KG1 (cell line): ENCODE measurements at regions not wholly inside any gene's neighbourhood (a gene's known extent, or its start where the extent isn't known, plus 50 kb on each side); places are given as distances from the start of the nearest gene placed in this dataset.

Experiments
- DNase-seq: peaks from one replicate; lab custom pipeline; 2025; lab: John Stamatoyannopoulos, UW

DNA sequence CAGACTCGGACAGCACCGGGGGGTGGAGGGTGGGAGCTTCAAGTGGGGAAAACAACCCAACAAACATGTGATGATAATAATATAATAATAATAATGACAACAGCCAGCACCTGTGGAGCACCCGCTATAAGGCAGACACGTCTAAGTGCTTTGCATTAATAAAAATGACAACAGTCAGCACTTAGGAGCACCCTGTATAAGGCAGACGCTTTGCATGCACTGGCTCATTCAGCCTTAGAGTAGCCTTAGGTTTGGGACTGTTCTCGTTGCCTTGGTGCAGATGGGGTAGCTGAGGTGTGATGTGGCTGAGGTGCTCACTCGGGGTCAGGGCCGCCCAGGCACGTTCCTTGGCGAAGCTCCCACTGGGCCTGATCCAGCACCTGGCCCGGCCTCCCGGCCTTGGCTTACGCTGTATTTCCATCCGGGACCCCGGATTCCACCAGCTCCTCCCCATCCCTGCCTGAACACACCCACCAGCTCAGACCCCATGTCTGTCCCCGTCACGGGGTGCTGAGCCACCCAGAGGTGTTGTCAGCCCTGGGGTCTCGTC, 144.0 kb upstream of the CIBAR2 start:
- DNase-seq: no peak

DNA sequence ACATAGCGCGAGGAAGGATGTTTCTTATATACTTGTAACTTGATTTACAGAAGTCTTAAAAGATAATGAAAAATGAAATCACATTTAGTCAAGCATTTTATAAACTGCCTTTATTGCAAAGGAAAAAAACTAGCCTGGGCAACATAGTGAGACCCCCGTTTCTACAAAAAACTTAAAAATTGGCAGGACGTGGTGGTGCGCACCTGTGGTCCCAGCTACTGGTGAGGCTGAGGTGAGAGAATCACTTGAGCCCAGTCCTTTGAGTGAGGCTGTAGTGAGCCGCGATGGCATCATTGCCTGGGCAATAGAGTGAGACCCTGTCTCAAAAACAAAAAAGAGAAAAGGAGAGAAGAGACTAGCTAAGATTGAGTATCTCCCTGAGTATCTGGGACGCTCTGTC, 145.2 kb upstream of the CIBAR2 start:
- DNase-seq: no peak

DNA sequence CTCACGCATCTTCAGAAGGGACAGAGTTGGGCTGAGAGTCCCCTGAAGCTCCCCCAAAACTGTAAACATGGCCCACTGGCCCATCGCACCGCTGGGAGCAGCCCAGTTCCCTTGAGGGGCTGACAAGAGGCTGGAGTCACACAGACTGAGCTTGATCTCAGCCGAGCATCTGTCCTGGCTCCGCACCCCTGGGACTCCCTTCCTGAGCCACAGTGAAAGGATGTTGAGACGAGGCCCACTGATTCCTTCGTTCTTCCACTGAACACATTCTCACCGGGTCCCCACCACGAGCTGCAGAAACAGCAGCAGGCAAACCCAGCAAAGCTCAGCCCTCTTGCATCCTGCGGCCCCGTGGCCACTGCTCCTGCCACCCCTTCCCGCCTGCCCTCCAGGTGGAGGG, 145.9 kb upstream of the CIBAR2 start:
- DNase-seq: no peak

DNA sequence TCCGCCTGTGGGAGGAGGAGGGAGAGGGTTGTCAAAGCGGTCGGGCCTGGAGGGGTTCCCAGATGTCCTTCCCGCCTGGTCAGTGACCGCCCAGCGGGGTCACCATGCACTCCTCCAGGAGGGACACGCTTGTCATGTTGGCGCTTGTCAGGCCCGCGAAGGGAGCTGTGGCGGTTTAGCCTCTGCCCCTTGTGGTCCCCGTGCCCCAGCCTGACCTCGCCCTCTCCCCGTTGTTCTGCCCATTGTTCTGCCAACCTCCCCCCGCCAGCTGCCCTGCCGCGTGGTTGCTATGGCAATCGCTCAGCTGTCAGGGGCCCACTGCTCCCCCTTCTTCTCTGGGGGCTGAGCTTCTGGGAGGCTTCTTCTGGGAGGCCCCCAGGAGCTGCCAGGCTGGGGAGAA, 146.4 kb upstream of the CIBAR2 start:
- DNase-seq: no peak

DNA sequence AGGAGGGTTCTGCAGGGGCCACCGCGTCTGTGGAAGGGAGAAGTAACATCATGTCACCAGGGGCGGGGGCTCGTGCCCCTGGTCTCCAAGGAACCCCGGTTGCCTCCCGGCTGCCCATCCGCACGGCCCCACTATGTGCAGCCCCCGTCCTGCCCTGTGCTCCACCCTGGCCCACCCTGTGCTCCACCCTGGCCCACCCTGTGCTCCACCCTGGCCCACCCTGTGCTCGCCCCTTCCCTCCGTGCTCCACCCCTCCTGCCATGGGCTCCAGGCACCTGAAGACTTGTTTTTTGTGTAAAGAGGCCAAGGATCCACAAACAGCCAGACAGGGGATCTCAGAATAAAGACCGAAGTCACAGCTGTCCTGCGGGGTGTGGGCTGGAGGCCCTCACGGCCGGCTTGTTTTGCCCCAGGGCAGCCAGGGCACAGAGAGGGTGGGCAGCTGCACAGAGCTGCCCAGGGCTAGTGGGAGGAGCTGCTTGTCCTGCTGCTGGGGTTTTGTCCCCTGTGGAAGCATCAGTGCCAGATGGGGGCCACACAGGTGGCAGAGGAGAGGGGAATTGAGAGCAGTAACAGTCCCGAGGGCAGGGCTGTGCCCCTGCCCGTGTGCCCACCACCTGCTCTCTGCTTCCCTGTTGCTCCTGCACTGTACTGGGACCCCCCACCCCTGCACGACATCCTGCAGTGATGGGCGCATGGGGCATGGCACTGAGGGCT, 147.0 kb upstream of the CIBAR2 start:
- DNase-seq: no peak

DNA sequence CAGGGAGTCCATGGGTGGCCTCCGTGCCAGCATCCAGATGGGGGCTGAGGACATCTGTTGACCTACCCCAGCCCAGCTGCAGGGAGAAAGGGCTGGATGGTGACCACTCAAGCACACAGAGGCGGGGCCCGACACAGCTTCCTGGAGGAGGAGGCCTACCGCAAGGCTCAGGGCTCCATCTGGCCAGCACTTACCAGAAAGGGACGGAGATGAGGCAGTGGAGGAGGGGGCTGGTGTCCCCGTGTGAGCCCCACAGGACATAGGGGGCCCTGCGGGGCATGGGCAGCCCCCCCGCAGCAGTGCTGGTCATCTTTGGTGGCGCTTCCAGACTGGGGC, 147.5 kb upstream of the CIBAR2 start:
- no peak for DNase-seq

DNA sequence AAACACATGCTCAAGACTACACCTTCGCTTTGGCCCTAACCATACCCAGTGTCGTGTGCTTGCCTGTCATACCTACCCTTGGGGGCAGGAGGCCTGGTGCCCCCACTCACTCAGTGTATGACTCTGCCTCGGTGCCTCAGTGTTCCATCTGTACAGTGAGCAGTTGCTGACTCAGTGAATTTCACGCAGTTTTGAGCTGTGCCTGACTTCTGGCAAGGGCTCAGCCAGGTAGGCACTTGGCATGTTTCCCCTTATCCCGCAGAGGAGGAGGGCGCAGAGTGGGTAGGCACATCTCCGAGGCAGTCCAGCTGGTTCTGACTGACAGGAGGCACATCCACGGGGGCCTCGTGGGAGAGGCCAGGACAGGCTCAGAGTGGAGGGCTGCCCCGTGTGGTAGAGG, 148.9 kb upstream of the CIBAR2 start:
- no peak for DNase-seq

DNA sequence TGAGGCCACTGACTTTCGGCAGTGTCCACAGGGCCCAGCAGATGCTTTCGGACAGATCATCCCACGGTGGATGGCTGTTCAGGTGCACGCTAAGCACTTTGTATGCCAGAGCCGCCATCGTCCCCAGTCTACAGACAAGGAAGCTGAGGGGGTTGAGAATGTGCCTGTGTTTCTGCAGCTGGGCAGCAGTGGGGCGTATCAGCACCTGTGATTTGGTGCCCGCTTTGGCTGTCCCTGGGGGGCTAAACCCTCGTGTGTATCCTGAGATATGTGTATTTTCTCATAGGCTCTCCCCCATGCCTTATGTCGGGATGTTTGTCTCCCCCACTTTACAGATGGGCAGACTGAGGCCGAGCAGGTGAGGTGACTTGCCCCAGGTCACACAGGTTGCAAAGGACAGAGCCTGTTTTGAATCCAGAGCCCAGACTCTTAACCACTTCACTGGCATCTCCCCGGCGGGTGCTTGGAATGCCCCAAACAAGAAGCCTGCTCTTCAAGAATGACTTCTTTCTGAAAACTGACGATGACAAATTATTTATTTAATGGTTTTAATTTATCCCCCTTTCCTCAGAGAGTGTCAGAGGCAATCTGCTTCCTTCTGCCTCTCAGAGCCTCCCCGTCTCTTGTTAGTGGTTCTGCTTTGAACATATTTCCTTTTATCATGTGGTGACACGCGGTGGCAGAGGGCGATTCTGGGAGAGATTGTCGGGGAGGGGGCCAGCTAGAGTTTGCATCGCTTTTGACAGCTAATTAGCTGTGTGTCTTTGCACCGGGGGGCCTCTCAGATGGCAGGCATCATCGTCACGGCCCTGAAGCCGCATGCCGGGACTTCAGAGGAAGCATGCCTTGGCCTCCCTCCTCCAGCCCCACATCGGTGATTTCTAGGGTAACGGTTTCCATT, 149.6 kb upstream of the CIBAR2 start:
- DNase-seq: peak; percentile 66

DNA sequence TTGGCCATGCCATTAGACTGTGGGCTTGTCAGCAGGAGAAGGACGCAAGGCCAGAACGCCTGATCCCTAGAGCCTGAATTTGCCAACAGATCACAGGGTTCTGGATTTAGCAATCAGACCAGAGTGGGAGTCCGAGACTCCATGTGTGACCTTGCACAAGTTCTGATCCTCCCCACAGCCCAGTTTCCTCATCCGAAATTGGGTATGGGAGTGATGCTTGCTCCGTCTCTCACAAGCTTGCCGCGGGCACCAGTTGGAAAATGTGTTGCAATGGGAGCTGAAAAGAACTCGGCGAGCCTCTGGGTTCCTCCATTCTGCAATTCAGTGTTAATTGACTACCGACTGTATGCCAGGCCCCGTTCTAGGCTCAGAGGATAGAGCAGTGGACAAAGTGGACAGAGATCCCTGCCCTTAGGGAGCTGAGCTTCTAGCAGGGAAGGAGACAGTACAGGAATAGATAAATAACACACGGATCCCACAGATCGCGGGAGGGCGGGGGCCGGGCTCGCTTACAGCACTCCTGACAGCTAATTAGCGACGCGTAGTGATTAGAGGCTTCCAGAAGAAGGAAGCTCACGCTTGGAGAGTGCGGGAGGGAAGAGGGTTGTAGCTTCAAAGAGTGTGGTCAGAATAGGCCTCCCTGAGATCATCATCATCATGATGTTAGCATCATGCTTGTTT, 150.4 kb upstream of the CIBAR2 start:
- no peak for DNase-seq

DNA sequence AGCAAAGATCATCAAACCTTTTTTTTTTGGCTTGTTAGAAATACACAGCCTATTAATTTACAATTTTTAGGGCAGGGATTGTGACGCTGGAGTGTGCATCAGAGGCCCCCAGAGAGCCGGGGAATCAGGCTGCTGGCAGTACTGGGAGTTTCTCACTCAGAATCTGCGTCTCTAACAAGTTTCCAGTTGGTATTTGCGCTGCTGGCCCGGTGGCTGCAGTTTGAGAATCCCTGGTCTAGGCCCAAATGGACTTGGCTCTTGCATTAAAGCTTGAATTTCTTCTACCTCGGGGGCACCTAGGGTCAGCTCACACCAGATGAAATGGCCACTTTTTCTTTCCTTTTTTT, 150.9 kb upstream of the CIBAR2 start:
- no peak for DNase-seq

DNA sequence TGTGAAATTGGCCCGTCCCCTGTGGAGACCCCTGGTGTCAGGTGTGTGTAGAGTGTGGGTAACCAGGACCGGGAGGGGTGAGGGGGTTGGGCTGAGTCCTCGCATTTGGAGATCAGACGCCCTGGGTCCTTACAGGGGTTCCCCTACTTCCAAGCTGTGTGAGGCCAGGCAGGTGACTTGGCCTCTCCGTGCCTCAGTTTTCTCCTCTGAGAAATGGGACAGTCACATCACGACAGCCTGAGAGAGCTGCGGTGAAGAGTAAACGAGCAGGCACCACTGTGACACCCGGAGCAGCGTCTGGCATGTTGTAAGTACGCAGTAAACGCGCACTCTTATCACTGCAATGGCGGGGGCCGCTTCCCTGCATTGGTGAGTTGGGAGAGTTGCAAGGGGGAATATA, 152.5 kb upstream of the CIBAR2 start:
- DNase-seq: no peak

DNA sequence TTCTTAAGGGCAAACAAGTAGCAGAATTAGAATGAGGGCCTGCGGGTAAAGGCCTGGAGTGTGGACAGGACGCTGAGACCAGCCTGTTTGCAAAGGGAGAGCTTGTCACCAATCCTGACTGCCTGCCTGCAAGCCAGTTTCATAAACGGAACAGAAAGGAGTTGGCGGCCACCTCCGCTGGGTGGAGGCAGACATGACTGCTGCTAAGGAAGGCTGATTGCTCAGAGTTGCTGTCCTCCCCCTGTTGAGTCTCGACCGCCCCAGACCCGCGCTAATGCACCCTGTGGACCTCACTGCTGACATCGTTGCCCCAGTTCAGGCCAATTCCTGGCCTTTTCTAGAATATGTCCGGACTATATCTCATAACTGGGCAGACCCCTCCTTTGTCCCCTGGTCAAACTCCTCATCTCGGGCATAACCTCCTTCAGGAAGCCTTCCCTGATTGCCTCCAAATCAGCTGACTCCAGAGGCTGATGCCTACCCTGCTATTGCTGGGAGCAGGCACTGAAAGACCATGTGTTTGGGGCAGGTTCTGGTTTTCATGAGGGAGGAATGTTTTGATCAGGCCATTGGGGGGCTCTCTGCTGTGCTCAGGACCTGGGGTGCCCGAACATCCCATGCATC, 153.0 kb upstream of the CIBAR2 start:
- no peak for DNase-seq

DNA sequence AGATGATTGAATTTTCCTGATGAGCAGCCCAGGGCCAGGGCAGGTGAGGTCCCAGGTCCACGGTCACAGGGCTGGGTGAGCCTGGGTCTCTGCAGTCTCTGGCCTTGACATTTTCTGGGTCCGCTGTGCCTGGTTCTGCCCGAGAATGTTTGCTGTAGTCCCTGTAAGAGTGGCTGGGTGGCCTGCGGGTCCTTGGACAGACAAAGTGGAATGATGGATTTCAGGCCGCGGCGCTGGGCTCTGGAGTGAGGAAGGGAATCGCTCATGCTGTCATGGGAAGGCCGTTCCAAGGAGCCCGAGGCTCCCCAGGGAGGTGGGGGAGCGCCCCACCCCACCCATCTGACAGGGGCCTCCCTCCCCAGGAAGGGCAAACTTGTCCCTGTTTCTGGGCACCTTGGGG, 153.5 kb upstream of the CIBAR2 start:
- no peak for DNase-seq

DNA sequence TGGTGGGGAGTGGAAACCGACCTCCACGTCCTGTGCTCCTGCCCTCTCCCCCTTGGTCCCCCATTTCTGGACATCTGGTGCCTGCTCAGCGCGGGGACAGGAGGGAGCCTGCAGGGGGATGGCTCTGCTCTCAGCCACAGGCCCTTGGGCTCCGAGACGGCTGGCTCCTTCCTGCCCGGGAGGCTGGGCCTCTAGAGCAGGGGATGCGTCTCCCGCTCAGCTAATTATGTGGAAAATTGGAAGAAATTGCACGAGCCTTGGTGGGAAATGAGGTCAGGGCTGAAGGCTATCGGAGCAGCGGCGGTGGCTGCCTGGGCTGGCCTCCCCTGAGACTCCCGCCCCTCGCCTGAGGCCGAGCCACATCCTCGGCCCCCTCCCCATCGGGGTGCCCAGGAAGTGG, 154.6 kb upstream of the CIBAR2 start:
- no peak for DNase-seq

DNA sequence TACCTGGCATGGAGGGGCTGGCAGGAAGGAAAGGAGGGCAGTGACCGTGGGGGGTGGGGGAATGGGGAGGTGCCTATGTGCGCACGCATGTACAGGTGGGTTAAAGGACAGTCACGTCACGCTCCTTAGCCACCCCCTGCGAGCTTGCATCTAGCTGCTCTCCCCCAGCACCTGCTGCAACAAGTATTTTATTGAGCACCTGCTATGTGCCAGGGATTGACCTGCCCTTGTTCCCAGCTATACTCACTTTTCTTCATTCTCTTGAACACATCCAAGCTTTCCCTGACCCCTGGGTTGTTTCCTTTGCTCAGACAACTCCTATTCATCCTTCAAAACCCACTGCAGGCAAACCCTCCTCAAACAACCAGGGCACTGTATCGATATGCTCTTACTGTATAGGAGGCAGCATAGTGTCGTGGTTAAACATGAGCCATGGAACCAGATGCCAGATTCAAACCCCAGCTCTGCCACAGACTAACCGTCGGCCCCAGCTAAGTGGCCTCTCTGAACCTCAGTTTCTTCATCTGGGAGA, 155.2 kb upstream of the CIBAR2 start:
- DNase-seq: no peak

DNA sequence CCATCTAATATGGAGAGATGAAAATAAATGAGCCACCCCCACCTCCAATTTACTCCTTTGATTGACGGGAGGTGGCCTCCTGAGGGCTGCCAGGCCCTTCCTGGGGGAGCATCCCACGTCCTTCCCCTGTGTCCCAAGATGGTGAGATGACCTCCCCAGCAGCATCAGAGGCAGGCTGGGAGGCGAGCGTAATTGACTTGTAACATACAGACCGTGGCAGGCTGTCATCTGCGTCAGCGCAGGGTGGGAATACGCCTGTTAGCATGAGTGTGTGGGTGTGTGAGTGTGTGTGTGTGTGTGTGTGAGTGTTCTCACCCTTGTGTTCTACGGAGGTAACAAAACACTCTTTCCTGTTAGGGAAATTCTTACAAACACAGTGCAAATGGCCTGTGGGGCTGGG, 156.9 kb upstream of the CIBAR2 start:
- no peak for DNase-seq

DNA sequence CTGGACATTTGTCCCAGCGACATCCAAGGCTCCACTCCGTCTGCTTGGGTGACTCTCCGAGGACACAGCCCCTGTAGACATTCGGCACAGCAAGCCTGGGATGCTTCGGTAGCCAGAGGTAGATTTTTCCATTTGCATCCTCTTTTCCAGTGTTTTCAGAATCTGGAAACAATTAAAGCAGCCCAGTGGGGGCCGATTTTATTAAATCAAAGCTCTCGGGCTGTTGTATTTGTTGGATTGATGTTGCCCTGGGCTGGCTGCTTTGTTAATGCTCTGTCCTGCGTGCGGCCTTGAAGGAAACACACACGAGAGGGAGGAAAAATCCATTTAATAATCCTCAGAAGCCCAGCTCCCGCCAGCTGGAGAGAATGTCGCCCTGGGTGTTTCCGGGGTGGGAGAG, 158.1 kb upstream of the CIBAR2 start:
- DNase-seq: no peak

DNA sequence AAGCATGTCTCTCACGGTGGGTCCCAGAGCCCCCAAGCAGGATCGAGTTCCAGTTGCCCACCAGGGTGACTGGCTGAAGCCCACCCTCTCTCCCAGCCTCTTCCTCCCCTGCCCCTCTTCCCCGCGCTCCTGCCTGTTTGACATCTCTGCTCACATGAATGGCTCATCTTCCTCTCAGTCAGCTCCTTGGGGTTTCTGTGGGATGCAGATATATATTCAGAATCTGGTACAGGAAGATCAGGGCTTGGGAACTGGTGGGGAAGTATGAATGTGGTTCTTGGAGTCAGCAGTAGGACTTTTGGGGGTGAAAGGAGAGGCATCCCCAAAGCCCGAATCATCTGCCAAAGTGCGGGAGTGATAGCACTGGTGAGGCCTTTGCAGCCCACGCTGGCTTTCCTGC, 158.9 kb upstream of the CIBAR2 start:
- no peak for DNase-seq

DNA sequence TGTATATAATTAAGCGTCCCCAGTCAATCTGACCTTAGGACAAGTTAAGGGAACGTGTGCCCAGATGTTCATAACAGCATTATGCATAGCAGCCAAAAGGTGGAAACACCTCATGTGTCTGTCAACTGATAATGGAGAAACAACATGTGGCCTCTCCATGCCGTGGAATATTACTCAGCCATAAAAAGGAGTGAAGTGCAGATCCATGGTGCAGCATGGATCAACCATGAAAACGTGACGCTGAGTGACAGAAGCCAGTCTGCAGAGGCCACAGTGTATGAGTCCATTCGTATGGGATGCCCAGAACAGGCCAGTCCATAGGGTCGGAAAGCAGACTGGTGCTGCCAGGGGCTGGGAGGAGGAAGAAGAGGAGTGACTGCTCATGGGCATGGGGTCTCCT, 161.0 kb upstream of the CIBAR2 start:
- no peak for DNase-seq

DNA sequence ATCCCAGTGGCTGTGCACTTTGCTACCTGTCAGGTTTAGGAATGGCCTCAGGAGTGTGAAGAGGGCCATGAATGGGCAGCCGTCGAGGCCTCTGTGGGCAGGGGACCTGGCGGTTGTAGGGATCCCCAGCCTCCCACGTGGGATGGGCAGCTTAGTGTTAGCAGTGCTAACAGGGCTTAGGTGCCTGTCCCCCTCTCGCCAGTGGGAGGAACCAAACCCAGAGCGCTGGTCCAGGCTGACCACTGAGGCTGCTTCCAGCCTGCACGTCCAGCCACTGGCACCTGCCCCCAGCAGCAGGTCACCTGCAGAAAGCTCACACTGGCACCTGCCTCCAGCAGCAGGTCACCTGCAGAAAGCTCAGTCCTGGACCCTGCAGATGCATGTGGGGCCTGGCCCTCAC, 162.2 kb upstream of the CIBAR2 start:
- DNase-seq: no peak

DNA sequence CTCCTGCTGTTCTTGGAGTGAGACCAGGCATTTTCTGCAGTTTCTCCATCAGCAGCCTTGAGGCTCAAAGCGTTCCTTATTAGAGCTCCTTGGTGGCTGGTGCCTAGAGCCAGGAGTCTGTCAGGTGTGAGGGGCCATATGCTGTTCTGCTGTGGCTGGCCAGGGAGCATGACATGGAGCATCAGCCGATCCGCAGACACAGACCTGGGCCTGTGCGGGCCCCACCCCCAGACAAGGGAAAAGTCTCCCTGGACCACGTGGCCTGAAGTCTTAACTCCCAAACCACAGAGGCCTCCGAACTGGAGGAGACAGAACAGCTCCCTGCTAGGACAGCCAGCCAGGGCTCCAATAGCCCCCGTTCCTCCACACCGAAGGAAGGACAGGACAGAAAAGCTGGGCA, 162.7 kb upstream of the CIBAR2 start:
- no peak for DNase-seq

DNA sequence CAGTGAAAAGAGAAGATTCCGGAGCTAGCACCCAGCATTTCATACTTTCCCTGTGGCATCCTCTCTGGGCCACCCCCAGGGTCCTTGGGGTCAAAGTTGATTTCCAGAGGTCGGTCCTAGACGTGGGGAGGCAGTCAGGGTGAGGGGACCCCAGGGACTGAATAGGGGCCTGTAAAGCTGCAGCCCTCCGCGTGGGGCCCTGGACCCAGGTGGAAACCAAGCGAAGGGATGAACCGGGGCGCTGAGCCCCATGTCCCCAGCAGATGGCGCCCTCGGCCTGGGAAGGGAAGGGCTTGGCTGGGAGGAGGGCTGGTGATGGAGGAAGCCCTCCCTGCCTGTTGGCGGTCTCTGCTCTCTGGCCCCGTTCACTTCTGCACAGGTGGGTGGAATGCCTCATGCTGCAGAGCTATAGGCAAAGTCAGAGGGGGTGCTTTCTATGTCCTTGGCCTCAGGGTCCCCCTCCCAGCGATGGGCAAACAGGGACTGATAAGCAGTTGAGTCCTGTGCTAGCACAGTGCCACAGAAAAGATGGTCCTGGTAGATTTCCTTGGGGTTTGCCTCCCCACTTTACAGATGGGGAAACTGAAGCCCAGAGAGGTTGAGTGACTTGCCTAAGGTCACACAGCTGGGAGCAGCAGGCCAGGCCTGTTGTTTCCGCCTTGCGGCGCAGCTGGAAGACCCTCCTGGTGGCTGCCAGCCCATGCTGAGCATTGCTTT, 163.4 kb upstream of the CIBAR2 start:
- peak; percentile 81 for DNase-seq
